ENCODE measurements at regions not wholly inside any gene's neighbourhood (a gene's known extent, or its start where the extent isn't known, plus 50 kb on each side); places are given as distances from the start of the nearest gene placed in this dataset.

GRCh38 chr2:60294901-60295635 is 258.4 kb downstream of the BCL11A start:
- no peak for DNase-seq (ENCODE audit: low spot score)

DNA sequence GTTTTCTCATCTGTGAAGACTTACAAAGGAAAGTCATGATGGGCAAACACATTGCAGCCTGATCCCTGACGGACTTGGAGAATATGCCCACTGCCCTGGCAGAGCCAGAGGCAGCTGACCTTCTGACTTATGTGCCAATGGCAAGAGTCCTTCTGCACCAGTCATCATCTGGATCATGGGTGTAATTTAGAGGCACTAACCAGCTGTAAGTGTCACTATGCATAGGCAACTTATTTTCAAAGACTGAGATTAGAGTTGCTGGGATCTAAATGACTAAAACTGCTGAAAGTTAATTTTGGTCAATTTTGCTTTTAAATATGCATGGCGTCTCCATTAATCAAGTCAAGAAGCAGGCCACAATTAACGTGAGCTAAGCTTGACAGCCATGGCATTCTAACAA is 261.2 kb downstream of the BCL11A start:
- no peak for DNase-seq (ENCODE audit: low spot score)

DNA sequence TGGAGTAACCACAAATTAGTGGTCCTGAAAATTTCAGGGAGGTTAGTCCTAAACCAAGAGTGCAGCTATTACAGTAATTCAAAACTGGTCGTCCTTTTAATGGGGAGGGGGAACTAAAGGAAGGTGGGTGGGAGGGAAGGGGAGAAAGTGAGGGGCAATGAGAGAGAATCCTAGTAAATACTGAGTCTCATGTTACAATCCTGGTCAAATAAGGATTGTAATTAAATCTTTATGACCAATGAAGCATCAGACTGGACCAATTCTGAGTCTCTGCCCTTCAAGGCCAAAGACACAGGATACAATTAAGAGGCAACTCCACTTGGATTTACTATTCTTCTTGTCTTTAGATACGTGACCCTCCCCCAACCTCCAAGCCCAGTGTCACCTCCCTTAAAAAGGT is 262.9 kb downstream of the BCL11A start:
- no peak for DNase-seq (ENCODE audit: low spot score)

GRCh38 chr2:60285626-60286316 is 267.7 kb downstream of the BCL11A start:
- no peak for DNase-seq (ENCODE audit: low spot score)

- DNase-seq (ENCODE audit: low spot score): no peak
Measured at GRCh38 chr2:60283626-60284025, 269.8 kb downstream of the BCL11A start.

DNA sequence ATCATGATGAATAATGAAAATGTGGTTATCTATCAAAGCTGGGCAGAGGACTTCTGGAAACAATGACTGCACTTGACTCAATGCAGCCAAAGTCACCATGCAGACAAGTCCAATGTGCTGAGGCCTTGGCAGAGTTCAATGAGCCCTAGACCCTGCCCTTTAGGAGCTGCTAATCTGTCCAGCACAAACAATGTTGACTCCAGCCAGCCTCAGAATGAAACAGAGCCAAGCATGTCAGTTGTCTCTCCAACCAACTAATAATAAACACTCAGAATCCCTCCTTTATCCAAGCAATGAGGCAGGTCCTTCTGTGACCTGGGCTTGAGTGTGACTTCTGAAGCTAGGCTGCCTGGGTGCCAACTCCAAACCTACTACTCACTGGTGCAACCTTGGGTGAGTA is 270.6 kb downstream of the BCL11A start:
- no peak for DNase-seq (ENCODE audit: low spot score)

- DNase-seq (ENCODE audit: low spot score): no peak
Measured at GRCh38 chr2:60281730-60282129, 271.7 kb downstream of the BCL11A start.

GRCh38 chr2:60280238-60280637 is 273.2 kb downstream of the BCL11A start:
- DNase-seq (ENCODE audit: low spot score): no peak

DNA sequence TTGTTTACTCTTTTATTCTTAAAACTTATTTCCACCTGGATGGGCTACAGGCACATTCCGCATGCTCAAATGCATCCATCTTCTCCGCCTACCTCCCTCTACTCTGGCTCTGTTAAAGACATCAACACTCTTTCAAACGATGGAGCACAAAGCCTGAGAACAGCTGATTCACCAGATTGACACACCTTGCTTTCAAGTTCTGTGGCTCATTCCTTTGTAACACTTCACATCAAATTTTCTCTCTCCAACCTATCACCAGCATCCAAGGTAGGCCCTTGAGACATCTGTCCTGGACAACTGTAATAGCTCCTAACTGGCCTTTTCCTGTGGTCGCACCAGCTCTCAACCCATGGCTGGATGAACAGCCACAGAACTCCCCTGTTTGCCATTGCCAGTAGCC is 274.5 kb downstream of the BCL11A start:
- no peak for DNase-seq (ENCODE audit: low spot score)

DNA sequence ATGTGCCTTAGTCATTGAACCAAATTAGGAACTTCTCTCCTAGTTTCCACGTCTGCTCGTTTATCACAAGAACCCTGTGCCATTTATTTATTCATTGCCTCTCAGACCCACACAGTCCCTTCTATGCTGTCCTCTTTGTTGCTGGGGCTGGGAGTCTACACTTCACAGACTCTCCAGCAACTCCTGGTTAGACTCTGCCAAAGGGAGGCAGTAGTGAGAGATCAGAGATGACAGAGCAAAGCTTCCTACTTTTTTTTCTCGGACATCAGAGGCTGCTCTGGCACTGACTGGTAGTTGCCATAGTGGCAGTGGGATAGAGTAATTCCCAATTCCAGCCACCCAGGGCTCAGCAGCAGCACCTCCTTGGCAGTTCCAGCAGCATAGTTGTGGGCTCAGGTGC is 277.5 kb downstream of the BCL11A start:
- DNase-seq (ENCODE audit: low spot score): peak; percentile 35

- no peak for DNase-seq (ENCODE audit: low spot score)
Measured at GRCh38 chr2:60273836-60274235, 279.6 kb downstream of the BCL11A start.

DNA sequence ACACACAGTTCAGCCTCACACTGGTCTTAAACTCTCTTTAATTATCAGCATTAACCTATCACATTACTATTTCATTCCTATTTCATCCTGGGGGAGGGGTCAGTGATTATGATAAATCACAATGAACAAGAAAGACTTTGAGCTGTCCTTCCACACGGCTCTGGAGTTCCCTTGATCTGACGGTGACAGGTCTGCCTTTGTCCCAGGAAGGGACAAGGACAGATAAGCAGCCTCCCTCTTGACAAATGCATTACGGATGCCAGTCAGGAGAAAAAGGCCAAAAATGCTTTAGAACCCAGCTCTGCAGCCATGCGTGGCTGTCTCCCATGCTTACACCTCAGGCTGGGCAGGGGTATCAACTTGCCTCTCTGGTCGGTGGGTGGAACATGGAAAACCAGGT is 281.7 kb downstream of the BCL11A start:
- DNase-seq (ENCODE audit: low spot score): no peak

GRCh38 chr2:60271131-60271530 is 282.3 kb downstream of the BCL11A start:
- no peak for DNase-seq (ENCODE audit: low spot score)

DNA sequence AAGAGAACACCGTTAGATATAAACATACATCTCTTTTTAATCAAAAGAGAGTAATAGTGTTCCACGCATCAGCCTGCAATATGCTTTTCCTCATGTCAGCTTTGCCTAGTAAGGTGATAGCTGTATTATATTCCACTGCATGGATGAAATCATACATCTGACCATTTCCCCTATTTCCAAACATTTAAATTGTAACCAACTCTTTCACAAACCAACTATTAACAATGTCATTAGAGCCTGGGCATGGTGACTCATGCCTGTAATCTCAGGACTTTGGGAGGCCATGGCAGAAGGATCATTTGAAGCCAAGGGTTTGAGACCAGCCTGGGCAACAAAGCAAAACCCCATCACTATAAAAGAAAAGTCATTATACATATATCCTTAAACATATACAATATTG is 284.8 kb downstream of the BCL11A start:
- DNase-seq (ENCODE audit: low spot score): no peak

GRCh38 chr2:60268032-60268431 is 285.4 kb downstream of the BCL11A start:
- DNase-seq (ENCODE audit: low spot score): no peak

DNA sequence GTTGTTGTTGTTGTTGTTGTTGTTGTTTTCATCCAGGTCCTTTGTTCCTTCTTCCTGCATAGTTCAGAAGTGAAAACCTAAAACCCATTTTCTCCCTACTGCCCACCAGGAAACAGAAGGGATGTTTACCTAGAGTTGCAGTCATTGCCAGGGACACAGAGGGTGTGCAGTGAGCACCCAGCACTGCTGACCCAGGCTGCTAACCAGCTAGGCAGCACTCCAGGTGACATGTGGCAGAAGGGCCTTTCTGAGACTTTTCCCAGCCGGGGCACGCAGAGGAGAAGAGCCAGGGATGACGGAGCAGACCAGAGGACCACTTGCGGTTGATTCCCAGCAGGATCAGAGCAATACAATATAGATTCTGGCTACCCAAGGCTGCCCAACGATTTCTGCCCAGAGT is 286.3 kb downstream of the BCL11A start:
- DNase-seq (ENCODE audit: low spot score): no peak

GRCh38 chr2:60262178-60262577 is 291.3 kb downstream of the BCL11A start:
- no peak for DNase-seq (ENCODE audit: low spot score)

DNA sequence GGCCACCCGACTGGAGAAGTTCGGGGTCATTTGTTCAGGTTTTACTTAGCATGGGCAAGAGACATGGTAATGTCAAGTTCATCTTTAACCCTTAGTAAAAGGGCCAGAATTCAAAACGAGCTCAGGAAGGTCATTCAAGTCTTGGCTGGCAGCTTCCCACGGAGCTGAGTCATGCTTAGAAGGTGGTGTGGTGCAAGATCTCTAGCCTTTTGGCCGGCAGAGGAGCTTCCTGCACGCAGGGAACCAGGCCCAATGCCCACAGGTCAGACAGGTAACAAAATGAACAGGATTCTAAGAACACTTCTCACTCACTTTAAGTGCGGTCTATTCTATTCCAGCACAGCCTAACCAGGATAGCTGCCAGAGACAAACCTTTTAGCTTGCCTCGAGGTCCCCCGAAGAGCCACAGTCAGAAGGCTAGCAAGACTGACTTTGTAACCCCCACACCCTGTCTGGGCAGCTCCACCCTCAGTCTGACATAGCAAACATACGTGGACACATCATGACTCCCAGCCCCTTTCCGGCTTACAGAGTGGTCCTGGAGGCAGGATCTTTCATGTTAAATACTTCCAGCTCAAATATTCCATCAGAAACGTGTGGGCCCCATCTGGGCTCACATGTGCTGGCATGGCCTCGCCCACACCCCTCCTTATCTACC is 292.7 kb downstream of the BCL11A start:
- DNase-seq (ENCODE audit: low spot score): no peak

DNA sequence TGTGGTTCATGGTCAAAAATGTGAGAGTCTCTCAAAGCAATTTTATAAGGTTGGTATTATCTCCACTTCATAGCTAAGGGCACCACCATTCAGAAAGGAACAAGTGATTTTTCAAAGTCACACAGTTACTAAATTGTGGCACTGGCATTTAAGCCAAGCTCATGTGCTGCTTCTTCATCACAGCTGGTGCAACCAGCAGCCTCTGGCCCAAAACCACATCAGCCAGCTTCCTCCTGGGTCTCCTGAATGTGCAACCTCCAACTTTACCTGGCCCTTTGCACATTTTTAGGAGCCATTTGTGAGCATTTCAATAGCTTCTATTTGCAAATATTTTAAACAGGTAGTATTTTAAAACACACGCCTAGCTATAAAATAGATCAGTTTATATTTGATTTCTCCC is 293.7 kb downstream of the BCL11A start:
- DNase-seq (ENCODE audit: low spot score): no peak

- no peak for DNase-seq (ENCODE audit: low spot score)
Measured at GRCh38 chr2:60252581-60253150, 300.8 kb downstream of the BCL11A start.

DNA sequence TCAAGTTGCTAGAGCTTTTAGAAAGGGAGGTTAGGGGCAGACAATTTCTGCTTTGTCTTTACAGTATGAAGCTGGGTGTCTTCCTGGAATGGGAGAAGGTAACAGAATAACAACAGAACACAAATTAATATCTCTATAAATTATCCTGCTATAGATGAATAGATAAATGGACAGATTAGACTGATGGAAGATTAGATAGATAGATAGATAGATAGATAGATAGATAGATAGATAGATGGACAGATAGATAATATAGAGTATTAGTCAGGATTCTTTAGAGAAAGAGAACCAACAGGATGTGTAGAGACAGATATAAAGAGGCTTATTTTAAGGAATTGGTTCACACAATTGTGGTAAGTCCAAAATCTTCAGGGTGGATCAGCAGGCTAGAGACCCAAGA is 302.2 kb downstream of the BCL11A start:
- no peak for DNase-seq (ENCODE audit: low spot score)

DNA sequence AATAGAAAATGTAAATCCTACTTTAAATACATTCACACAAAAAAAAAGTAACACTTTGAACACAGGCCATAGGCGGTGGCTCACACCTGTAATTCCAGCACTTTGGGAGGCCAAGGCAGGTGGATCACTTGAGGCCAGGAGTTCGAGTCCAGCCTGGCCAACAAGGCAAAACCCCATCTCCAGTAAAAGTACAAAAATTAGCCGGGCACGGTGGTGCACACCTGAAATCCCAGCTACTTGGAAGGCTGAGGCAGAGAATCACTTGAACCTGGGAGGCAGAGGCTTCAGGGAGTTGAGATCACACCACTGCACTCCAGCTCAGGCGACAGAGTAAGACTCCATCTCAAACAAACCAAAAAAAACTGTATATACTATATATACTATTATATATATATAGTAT is 303.6 kb downstream of the BCL11A start:
- DNase-seq (ENCODE audit: low spot score): no peak

DNA sequence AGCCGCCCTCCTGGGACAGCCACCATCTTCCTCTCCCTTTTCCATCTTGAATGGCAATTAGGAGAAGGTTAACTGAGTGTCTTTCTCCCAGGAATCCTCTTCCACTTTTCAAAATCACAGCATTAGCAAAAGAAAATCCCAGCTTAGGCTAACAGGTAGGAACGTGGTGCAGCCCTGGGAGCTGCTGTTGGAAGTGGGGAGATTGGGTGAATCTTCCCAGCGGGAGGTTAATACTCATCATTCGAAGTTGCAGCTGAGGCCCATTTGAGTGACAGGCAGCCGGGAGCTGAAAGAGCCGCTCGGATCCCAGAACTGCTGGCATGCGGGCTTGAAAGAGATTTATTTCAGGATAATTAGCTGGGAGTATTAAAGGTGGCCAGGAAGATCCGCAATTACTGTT is 306.0 kb downstream of the BCL11A start:
- peak; percentile 20 for DNase-seq (ENCODE audit: low spot score)

Measured in iPS-NIHi11 (cell line).